Endometrium (tissue), 2 donors: ENCODE measurements at regions not wholly inside any gene's neighbourhood (a gene's known extent, or its start where the extent isn't known, plus 50 kb on each side); places are given as distances from the start of the nearest gene placed in this dataset.
A peak's percentile ranks its signal among the peaks of the same experiment; 100 is the strongest.
"Not testable (repeated sequence)": the region's sequence is repeated elsewhere in the genome, so short reads cannot be mapped to it uniquely, and the experiment has no call there.

ENCODE experiments used
- FAIRE-seq: peaks from 2 replicates; lab custom pipeline; 2012; peaks lifted over from hg19 to GRCh38; lab: Jason Lieb, UNC
- donor health status: control.
- donor health status: control.

- no peak for FAIRE-seq
Measured at GRCh38 chr12:114812858-114813761, 129.1 kb upstream of the TBX3 start.

DNA sequence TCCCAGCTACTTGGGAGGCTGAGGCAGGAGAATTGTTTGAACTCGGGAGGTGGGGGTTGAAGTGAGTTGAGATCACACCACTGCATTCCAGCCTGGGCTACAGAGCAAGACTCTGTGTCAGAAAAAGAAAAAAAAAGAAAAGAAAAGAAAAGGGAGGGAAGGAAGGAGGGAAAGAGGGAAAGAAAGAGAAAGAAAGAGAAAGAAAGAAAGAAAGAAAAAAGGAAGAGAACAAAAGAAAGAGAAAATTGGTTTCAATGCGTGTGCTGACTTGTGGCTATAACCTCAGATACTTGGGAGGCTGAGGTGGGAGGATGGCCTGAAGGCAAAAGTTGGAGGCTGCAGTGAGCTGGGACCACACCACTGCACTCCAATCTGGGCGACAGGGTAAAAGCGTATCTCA, 128.4 kb upstream of the TBX3 start:
- no peak for FAIRE-seq

DNA sequence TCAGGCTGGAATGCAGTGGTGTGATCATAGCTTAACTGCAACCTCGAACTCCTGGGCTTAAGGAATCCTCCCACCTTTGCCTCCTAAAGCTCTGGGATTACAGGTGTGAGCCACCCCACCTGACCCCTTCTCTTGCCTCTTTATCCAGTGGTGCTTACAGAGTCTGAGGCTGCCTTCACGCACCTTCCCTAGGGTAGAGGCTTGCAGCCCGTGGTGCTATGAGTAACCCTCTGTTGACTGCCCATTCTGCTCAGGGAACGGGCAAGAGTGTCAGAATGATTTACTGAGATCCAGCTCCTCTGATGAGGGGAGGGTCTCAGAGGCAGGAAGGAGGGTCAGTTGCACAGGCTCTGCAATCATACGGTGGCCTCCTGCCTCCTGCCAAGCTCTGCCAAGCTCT, 125.1 kb upstream of the TBX3 start:
- FAIRE-seq = no peak

DNA sequence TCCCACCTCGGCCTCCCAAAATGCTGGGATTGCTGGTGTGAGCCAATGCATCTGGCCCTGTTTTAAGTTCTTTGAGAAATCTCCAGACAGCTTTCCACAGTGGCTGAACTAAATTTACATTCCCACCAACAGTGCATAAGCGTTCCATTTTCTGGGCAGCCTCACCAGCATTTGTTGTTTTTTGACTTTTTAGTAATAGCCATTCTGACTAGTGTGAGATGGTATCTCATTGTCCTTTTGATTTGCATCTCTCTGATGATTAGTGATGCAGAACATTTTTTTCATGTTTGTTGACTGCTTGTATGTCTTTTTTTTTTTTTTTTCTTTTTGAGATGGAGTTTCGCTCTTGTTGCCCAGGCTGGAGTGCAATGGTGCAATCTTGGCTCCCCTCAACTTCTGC, 117.4 kb upstream of the TBX3 start:
- FAIRE-seq = not testable (repeated sequence)

GRCh38 chr12:114800566-114800965, 116.6 kb upstream of the TBX3 start:
- not testable (repeated sequence) for FAIRE-seq

- no peak for FAIRE-seq
Measured at GRCh38 chr12:114799574-114800487, 115.9 kb upstream of the TBX3 start.

DNA sequence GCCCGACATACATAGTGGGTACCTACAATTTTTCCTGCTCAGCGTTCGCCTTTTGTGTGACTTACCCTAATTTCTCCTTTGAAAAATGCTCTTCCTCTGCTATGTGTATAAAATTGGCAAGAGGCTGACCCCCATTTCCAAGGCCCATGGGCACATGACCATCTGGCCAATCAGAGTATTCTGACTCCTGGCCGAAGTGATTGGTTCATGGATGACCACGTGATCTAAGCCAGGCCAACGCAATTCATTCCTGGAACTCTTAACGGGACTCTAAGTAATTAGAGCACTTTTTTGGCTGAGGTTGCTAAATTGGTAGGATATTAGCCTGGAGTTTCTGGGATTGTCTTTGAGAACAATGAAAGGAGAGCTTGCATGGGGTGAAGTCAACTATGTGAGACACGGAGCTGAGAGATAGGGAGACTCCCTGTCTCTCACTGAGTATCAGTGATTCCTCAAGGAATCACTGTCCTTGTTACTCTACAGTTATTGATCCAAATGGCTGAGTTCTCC, 110.1 kb upstream of the TBX3 start:
- no peak for FAIRE-seq

DNA sequence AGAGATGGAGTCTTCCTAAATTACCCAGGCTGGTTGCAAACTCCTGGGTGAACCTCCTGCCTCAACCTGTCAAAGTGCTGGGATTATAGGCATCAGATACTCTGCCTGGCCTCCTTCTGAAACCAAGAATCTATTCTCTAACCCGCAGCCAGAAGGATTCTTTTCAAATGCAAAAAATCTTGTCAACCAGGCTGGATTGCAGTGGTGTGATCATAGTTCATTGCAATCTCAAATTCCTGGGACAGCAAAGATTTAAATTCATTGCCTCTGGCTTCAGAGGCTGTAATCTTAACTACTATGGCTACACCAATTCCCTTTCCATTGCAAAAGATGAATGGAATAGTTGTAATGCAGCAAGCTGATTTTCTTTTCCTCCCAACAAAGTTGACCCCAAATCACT, 106.3 kb upstream of the TBX3 start:
- FAIRE-seq = no peak

- FAIRE-seq = no peak
Measured at GRCh38 chr12:114789821-114790220, 105.8 kb upstream of the TBX3 start.

GRCh38 chr12:114789276-114789675, 105.3 kb upstream of the TBX3 start:
- no peak for FAIRE-seq

GRCh38 chr12:114784526-114784925, 100.6 kb upstream of the TBX3 start:
- FAIRE-seq = no peak

DNA sequence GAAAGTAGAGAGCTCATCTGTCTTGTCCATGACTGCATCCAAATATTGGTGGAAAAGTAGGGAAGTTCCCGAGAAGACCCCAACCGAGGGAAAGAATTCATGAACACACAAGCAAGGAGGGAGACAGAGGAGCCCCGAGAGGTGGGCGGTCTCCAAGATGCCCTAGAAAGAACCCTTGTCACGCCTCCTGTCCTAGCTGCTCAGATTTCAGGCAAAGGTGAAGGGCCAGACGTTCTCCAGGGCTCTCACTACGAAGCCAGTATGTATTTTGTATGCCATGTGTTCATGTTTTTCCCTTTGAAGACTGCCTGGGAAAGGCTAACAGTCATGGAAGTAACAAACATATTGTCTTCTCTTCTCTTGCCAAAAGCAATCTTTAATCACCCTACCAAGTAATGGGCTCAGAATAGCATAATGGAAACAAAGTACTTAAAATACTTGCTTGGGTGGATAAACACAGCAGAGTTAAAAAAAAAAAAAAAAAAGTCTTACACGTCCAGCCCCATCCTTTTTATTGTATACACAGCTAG, 99.2 kb upstream of the TBX3 start:
- FAIRE-seq = peak; percentile 96

DNA sequence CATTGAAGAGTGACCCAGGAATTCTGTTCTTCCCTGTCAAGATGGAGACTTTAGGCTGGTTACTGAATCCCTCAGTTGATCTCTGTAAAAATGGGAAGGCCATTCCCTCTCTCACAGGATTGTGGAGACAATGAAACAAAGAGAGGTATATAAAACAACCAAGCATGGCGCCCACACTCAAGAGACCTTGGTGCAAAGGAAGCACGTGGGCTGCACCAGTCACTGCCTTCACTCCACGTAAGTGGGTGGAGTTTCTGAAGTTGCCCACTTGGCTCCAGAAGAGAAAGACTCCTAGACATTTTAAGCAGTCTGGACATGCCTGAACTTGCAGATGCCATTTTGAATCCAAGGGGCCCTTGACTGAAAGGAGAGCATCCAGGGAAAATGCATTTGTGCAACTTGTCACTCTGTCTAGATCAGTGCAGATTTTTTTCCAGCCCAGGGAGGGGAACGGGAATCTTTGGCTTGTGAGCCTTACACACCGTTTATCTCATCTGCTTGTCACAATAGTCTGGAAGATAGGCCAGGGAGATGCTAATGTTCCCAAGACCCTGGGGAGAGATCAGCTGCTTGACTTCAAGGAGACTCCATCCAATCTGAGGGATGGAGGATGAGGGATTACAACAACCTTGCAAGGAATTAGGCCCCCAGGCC, 96.9 kb upstream of the TBX3 start:
- FAIRE-seq = no peak

- FAIRE-seq = no peak
Measured at GRCh38 chr12:114779647-114780046, 95.7 kb upstream of the TBX3 start.

DNA sequence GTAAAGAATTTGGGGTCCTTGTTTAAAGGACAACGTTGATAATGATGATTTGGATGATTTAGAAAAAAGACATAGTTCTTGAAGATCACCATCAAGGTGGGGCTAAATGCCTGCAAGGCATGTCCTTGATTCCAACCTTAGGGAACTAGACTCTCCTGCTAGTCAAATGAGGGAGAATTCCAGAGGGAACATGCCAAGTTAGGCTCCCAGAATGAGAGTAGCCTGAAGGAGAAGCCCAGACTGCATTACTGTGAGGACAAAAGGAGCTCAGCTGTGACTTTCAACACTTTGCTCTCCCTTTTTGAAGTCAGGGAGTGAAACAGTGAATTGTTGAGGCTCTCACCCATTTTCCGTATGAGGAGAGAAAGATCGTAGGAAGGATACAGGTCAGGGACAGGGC, 95.2 kb upstream of the TBX3 start:
- no peak for FAIRE-seq

DNA sequence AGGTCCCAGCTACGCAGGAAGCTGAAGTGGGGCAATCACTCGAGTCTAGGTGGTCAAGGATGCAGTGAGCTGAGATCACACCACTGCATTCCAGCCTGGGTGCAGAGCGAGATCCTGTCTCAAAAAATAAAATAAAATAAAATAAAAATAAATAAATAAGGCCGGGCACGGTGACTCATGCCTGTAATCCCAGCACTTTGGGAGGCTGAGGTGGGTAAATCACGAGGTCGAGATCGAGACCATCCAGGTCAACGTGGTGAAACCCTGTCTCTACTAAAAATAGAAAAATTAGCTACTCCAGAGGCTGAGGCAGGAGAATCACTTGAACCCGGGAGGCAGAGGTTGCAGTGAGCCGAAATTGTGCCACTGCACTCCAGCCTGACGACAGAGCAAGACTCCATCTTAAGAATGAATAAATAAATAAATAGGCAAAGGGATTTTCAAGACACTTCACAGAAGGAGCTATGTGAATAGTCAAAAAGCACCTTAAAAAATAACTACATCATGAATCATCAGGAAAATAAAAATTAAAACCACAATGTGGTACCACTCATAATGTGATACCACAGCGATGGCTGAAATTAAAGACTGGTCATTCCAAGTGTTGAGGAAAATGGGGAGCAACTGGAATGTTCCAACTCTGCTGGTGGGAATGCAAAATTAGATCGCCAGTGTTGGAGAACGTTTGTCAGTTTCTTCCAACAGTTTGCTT, 92.9 kb upstream of the TBX3 start:
- FAIRE-seq = no peak

GRCh38 chr12:114774699-114775098, 90.7 kb upstream of the TBX3 start:
- no peak for FAIRE-seq

DNA sequence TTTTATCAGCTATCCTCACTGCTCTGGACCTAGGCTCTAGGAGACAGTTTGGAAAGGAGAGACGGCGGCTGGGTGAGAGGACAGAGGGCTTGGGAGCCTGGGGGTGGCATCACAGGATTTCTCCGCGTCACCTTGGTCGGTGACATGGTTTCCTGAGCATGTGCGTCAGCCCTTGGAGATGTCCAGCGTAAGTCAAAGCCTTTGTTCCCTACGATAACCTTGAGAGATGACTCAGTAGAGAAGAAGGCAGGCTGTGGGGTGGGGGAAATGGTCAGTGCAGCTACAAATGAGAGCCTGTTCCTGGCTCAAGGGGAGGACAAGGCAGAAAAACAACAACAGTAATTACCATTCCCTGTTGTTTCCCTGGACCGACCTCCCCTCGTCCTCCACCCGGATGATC, 90.2 kb upstream of the TBX3 start:
- FAIRE-seq = no peak

- no peak for FAIRE-seq
Measured at GRCh38 chr12:114770323-114770722, 86.3 kb upstream of the TBX3 start.

GRCh38 chr12:114769634-114770033, 85.7 kb upstream of the TBX3 start:
- FAIRE-seq = no peak
